HCT116 (cell line): ENCODE measurements at regions not wholly inside any gene's neighbourhood (a gene's known extent, or its start where the extent isn't known, plus 50 kb on each side); places are given as distances from the start of the nearest gene placed in this dataset.

Experiments
- ATAC-seq: fragments of 200-7000 bp; cut with Tn5 transposase; 2 replicates; pipeline ENCODE4 v1.9.1; 2020; ENCODE audit warnings: mild to moderate bottlenecking, moderate library complexity
- BruUV-seq: library from RNA; stranded (reverse); fragments of 400-500 nt; replicated peaks from 2 replicates; lab custom pipeline; 2021; lab: Mats Ljungman, UMichigan
- CTCF ChIA-PET: fragments of 300-600 bp; sonication (Branson Sonifier 250); formaldehyde crosslinking; loops from one replicate; lab custom pipeline; 2021; ENCODE audit warnings: antibody characterized with exemption; lab: Charles Lee
- POLR2A ChIA-PET: fragments of 300-600, 350-600 bp; sonication (Branson Sonifier 250); formaldehyde crosslinking; loops from one replicate; lab custom pipeline; 2021; ENCODE audit warnings: antibody characterized with exemption; lab: Charles Lee
- RAD21 ChIA-PET, 2 experiments: fragments of 300-600 bp; sonication (Branson Sonifier 250); formaldehyde crosslinking; loops; one replicate each; lab custom pipeline; 2023; ENCODE audit warnings: low total read pairs in 2 of 2; ENCODE audit not compliant: uncharacterized antibody in 2 of 2, unreplicated experiment in 2 of 2, low non-redundant PET in 1 of 2; lab: Charles Lee
- DNase-seq: peaks from one replicate; pipeline ENCODE4 v3.0.0-alpha.2; 2010; ENCODE audit warnings: low read depth, low spot score
- H2AFZ ChIP-seq: fragments of 200-600 bp; shearing (Covaris generic), sonication (generic); 2 replicates; pipeline ENCODE4 v1.6.1; 2017; ENCODE audit warnings: low read depth, mixed run types, mixed read lengths, antibody characterized with exemption, low read length; ENCODE audit not compliant: poor library complexity, severe bottlenecking
- H3K27ac ChIP-seq: 2 replicates; pipeline ENCODE4 v1.5.1; 2012; ENCODE audit warnings: low read depth, low read length
- H3K27me3 ChIP-seq: fragments of 200-600 bp; sonication (generic); 2 replicates; pipeline ENCODE4 v1.6.1; 2016; ENCODE audit warnings: mixed run types, low read length, mixed read lengths; ENCODE audit not compliant: insufficient read depth
- H3K36me3 ChIP-seq, 2 experiments: fragments of 200-500 bp in 1 of 2; fragments of 200-600 bp in 1 of 2; sonication (Bioruptor generic) in 1 of 2; sonication (generic) in 1 of 2; 2 replicates each; pipeline versions ENCODE4 v1.5.1 to v1.6.1; 2014 to 2016; ENCODE audit warnings: low read length in 2 of 2, inconsistent platforms in 1 of 2, mixed read lengths in 1 of 2, mixed run types in 1 of 2; ENCODE audit not compliant: insufficient read depth in 2 of 2, control insufficient read depth in 1 of 2
- H3K4me1 ChIP-seq, 2 experiments: fragments of 200-600 bp in 1 of 2; sonication (generic) in 1 of 2; 2 replicates each; pipeline versions ENCODE4 v1.5.1 to v1.6.1; 2012 to 2017; ENCODE audit warnings: low read length in 2 of 2, inconsistent platforms in 1 of 2, mild to moderate bottlenecking in 1 of 2, mixed read lengths in 1 of 2, mixed run types in 1 of 2, moderate library complexity in 1 of 2; ENCODE audit not compliant: insufficient read depth in 2 of 2, control insufficient read depth in 1 of 2
- H3K4me2 ChIP-seq: fragments of 200-600 bp; sonication (generic); 2 replicates; pipeline ENCODE4 v1.6.1; 2017; ENCODE audit warnings: mixed run types, low read length, mixed read lengths
- H3K4me3 ChIP-seq, 2 experiments: fragments of 200-600 bp in 1 of 2; sonication (generic) in 1 of 2; replicated peaks in 1 of 2; 2 replicates each; pipeline ENCODE4 v1.5.1; 2011 to 2016; ENCODE audit warnings: low read length in 2 of 2, control low read depth in 1 of 2, low read depth in 1 of 2, mild to moderate bottlenecking in 1 of 2, mixed read lengths in 1 of 2, mixed run types in 1 of 2
- H3K79me2 ChIP-seq: fragments of 200-600 bp; sonication (generic); 2 replicates; pipeline ENCODE4 v1.6.1; 2017; ENCODE audit warnings: mild to moderate bottlenecking, mixed run types, low read length, moderate library complexity, mixed read lengths; ENCODE audit not compliant: insufficient read depth
- H3K9ac ChIP-seq: fragments of 200-600 bp; sonication (generic); 2 replicates; pipeline ENCODE4 v1.6.1; 2016; ENCODE audit warnings: low read length, mixed read lengths
- H3K9me2 ChIP-seq: fragments of 200-600 bp; sonication (generic), shearing (Covaris generic); 2 replicates; pipeline ENCODE4 v1.6.1; 2017; ENCODE audit warnings: mixed run types, mild to moderate bottlenecking, moderate library complexity; ENCODE audit not compliant: insufficient read depth
- H3K9me3 ChIP-seq, 2 experiments: fragments of 200-500 bp in 1 of 2; fragments of 200-600 bp in 1 of 2; sonication (Bioruptor generic) in 1 of 2; sonication (generic) in 1 of 2; 2 replicates each; pipeline ENCODE4 v1.6.1; 2014 to 2017; ENCODE audit warnings: low read length in 2 of 2, mixed read lengths in 2 of 2, inconsistent platforms in 1 of 2, low read depth in 1 of 2, mild to moderate bottlenecking in 1 of 2, mixed run types in 1 of 2, moderate library complexity in 1 of 2; ENCODE audit not compliant: control insufficient read depth in 1 of 2, insufficient read depth in 1 of 2
- H4K20me1 ChIP-seq: fragments of 200-600 bp; sonication (generic), shearing (Covaris generic); 2 replicates; pipeline ENCODE4 v1.6.1; 2017; ENCODE audit warnings: mixed run types, mild to moderate bottlenecking, moderate library complexity; ENCODE audit not compliant: insufficient read depth
- CEBPB ChIP-seq: IDR thresholded peaks from 2 replicates; pipeline ENCODE4 v1.6.1; 2012; ENCODE audit warnings: low read depth
- FOSL1 ChIP-seq: IDR thresholded peaks from 2 replicates; pipeline ENCODE4 v1.6.1; 2012; ENCODE audit warnings: low read depth
- POLR2A ChIP-seq: IDR thresholded peaks from 2 replicates; pipeline ENCODE4 v1.7.0; 2011; ENCODE audit warnings: borderline replicate concordance; ENCODE audit not compliant: insufficient read depth, insufficient read length; ENCODE audit errors: extremely low read depth
- SIN3A ChIP-seq: IDR thresholded peaks from 2 replicates; pipeline ENCODE4 v1.6.1; 2012; ENCODE audit warnings: low read depth
- SP1 ChIP-seq: IDR thresholded peaks from 2 replicates; pipeline ENCODE4 v1.6.1; 2012; ENCODE audit warnings: low read depth
- ZFX ChIP-seq: fragments of 450-650 bp; IDR thresholded peaks from 2 replicates; pipeline ENCODE4 v1.6.1; 2017
- intact Hi-C: fragments of 100-400 bp; cut with micrococcal nuclease; formaldehyde crosslinking; loops from 2 replicates; pipeline ENCODE4 v1.10.0; 2022
- TF ChIP-seq, protein P1 (sequence below): IDR thresholded peaks from 2 replicates; pipeline ENCODE4 v1.6.1; 2012; ENCODE audit warnings: low read depth
- TF ChIP-seq, protein P2 (sequence below): IDR thresholded peaks from 2 replicates; pipeline ENCODE4 v1.6.1; 2011; ENCODE audit warnings: mild to moderate bottlenecking, low read length, moderate library complexity; ENCODE audit not compliant: insufficient replicate concordance; ENCODE audit errors: extremely low read depth

- Histone ChIP-seq H4K20me1 (no peaks in the 10 kb centered on the region), H3K27ac (no peak overlapping the region), H3K9me3 (no peaks in the 10 kb centered on the region), H3K27me3 (no peaks in the 10 kb centered on the region), H3K9ac (no peak overlapping the region), H3K36me3 (no peaks in the 10 kb centered on the region), H2AFZ (peak overlapping the region; percentile 2), H3K4me3 (no peak overlapping the region), H3K9me2 (no peaks in the 10 kb centered on the region), H3K4me2 (peak overlapping the region; percentile 29), H3K79me2 (no peaks in the 10 kb centered on the region), H3K4me1 (peaks cover 3 to 17% of the 10 kb centered on the region in 2 experiments; a peak in 3 of 4 replicates)
- TF ChIP-seq ZFX, result no peak
- no peak for TF ChIP-seq SP1
- TF ChIP-seq, protein P1, sequence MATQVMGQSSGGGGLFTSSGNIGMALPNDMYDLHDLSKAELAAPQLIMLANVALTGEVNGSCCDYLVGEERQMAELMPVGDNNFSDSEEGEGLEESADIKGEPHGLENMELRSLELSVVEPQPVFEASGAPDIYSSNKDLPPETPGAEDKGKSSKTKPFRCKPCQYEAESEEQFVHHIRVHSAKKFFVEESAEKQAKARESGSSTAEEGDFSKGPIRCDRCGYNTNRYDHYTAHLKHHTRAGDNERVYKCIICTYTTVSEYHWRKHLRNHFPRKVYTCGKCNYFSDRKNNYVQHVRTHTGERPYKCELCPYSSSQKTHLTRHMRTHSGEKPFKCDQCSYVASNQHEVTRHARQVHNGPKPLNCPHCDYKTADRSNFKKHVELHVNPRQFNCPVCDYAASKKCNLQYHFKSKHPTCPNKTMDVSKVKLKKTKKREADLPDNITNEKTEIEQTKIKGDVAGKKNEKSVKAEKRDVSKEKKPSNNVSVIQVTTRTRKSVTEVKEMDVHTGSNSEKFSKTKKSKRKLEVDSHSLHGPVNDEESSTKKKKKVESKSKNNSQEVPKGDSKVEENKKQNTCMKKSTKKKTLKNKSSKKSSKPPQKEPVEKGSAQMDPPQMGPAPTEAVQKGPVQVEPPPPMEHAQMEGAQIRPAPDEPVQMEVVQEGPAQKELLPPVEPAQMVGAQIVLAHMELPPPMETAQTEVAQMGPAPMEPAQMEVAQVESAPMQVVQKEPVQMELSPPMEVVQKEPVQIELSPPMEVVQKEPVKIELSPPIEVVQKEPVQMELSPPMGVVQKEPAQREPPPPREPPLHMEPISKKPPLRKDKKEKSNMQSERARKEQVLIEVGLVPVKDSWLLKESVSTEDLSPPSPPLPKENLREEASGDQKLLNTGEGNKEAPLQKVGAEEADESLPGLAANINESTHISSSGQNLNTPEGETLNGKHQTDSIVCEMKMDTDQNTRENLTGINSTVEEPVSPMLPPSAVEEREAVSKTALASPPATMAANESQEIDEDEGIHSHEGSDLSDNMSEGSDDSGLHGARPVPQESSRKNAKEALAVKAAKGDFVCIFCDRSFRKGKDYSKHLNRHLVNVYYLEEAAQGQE, result no peak
- no peak for TF ChIP-seq SIN3A
- TF ChIP-seq FOSL1, result no peak
- TF ChIP-seq, protein P2, sequence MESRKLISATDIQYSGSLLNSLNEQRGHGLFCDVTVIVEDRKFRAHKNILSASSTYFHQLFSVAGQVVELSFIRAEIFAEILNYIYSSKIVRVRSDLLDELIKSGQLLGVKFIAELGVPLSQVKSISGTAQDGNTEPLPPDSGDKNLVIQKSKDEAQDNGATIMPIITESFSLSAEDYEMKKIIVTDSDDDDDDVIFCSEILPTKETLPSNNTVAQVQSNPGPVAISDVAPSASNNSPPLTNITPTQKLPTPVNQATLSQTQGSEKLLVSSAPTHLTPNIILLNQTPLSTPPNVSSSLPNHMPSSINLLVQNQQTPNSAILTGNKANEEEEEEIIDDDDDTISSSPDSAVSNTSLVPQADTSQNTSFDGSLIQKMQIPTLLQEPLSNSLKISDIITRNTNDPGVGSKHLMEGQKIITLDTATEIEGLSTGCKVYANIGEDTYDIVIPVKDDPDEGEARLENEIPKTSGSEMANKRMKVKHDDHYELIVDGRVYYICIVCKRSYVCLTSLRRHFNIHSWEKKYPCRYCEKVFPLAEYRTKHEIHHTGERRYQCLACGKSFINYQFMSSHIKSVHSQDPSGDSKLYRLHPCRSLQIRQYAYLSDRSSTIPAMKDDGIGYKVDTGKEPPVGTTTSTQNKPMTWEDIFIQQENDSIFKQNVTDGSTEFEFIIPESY, result no peak
- no peak for TF ChIP-seq POLR2A
- no peak for TF ChIP-seq CEBPB
- ATAC-seq, result peak; percentile 82
- RAD21 ChIA-PET, result no interaction called here
- POLR2A ChIA-PET, result no interaction called here
- intact Hi-C loops, result no loop called here
- DNase-seq, result no peak
- CTCF ChIA-PET, result no interaction called here
- BruUV-seq, result no TSS peak
Measured at GRCh38 chr10:30701451-30702173, 72.1 kb upstream of the LYZL2 start.
